Astrocyte of the cerebellum (primary cell): ENCODE measurements at regions not wholly inside any gene's neighbourhood (a gene's known extent, or its start where the extent isn't known, plus 50 kb on each side); places are given as distances from the start of the nearest gene placed in this dataset.
A peak's percentile ranks its signal among the peaks of the same experiment; 100 is the strongest.

Experiments used
- DNase-seq: peaks from one replicate; pipeline ENCODE4 v3.0.0-alpha.2; 2011; ENCODE audit warnings: low read depth
- H3K4me3 ChIP-seq: 2 replicates; pipeline ENCODE4 v1.5.1; 2011; ENCODE audit warnings: mild to moderate bottlenecking, low read depth, low read length, moderate library complexity
- in situ Hi-C: cut with HindIII; loops from 2 replicates; pipeline ENCODE4 v1.10.0; 2017; ENCODE audit warnings: low sequenced_read_pairs
- TF ChIP-seq, protein P1 (sequence below): IDR thresholded peaks from 2 replicates; pipeline ENCODE4 v1.5.1; 2012; ENCODE audit warnings: low read length, low read depth, moderate library complexity, mild to moderate bottlenecking; ENCODE audit errors: missing control alignments

GRCh38 chr5:69004127-69004526 is 89.7 kb upstream of the SLC30A5 start:
- H3K4me3 ChIP-seq, result no peak overlapping the region
- DNase-seq, result no peak
- in situ Hi-C loops, result no loop called here
- TF ChIP-seq, protein P1, sequence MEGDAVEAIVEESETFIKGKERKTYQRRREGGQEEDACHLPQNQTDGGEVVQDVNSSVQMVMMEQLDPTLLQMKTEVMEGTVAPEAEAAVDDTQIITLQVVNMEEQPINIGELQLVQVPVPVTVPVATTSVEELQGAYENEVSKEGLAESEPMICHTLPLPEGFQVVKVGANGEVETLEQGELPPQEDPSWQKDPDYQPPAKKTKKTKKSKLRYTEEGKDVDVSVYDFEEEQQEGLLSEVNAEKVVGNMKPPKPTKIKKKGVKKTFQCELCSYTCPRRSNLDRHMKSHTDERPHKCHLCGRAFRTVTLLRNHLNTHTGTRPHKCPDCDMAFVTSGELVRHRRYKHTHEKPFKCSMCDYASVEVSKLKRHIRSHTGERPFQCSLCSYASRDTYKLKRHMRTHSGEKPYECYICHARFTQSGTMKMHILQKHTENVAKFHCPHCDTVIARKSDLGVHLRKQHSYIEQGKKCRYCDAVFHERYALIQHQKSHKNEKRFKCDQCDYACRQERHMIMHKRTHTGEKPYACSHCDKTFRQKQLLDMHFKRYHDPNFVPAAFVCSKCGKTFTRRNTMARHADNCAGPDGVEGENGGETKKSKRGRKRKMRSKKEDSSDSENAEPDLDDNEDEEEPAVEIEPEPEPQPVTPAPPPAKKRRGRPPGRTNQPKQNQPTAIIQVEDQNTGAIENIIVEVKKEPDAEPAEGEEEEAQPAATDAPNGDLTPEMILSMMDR, result no peak

GRCh38 chr5:69004676-69005075 is 89.1 kb upstream of the SLC30A5 start:
- TF ChIP-seq, protein P1, result no peak
- no peak overlapping the region for H3K4me3 ChIP-seq
- no peak for DNase-seq
- in situ Hi-C loops, result no loop called here

GRCh38 chr5:69006030-69006429 is 87.8 kb upstream of the SLC30A5 start:
- in situ Hi-C loops, result no loop called here
- TF ChIP-seq, protein P1, result no peak
- DNase-seq, result no peak
- no peak overlapping the region for H3K4me3 ChIP-seq

DNA sequence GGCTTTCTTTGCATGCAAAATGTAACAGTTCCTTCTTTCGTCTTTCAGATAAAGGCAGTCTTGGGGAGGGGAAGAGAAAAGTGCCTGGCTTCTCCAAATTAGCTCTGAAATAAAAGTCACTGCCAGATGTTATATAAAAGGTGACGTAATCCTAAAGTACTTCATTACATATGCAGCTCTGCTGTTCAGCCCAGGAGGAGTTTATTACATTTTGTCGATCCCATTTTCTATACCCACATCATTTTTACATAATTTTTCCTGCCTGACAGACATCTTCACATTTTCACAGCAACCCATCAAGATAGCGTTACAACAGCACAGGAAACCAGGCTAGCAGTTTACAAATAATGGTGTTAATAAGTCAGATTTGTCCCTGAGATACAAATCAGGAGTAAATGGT is 86.7 kb upstream of the SLC30A5 start:
- no peak overlapping the region for H3K4me3 ChIP-seq
- TF ChIP-seq, protein P1, result no peak
- in situ Hi-C loops, result no loop called here
- no peak for DNase-seq

GRCh38 chr5:69007726-69008368 is 86.0 kb upstream of the SLC30A5 start:
- in situ Hi-C loops, result no loop called here
- H3K4me3 ChIP-seq, result no peak overlapping the region
- TF ChIP-seq, protein P1, result peak; percentile 89
- DNase-seq, result peak; percentile 12

GRCh38 chr5:69010476-69010875 is 83.3 kb upstream of the SLC30A5 start:
- in situ Hi-C loops, result no loop called here
- no peak overlapping the region for H3K4me3 ChIP-seq
- TF ChIP-seq, protein P1, result no peak
- DNase-seq, result no peak
